Fibroblast of mammary gland (primary cell): ENCODE measurements at regions not wholly inside any gene's neighbourhood (a gene's known extent, or its start where the extent isn't known, plus 50 kb on each side); places are given as distances from the start of the nearest gene placed in this dataset.
A peak's percentile ranks its signal among the peaks of the same experiment; 100 is the strongest.

Experiments used
- DNase-seq: peaks from one replicate; pipeline ENCODE4 v3.0.0-alpha.2; 2010; ENCODE audit warnings: low read depth
- H3K4me3 ChIP-seq: 2 replicates; pipeline ENCODE4 v1.5.1; 2011; ENCODE audit warnings: low read depth, mild to moderate bottlenecking, low read length, moderate library complexity; ENCODE audit not compliant: control insufficient read depth
- CTCF ChIP-seq: conservative IDR thresholded peaks from 2 replicates; pipeline ENCODE4 v1.5.1; 2011; ENCODE audit warnings: low read depth, low read length, inconsistent platforms; ENCODE audit not compliant: control insufficient read depth, insufficient read depth

GRCh38 chr7:17619196-17619818, 320.9 kb downstream of the AHR start:
- DNase-seq: no peak
- TF ChIP-seq CTCF: no peak

GRCh38 chr7:17620566-17620965, 319.7 kb downstream of the SNX13 start:
- no peak overlapping the region for H3K4me3 ChIP-seq
- DNase-seq: peak; percentile 30
- no peak for TF ChIP-seq CTCF

More at GRCh38 chr7:17619196-17619818, 320.9 kb downstream of the AHR start:
- H3K4me3 ChIP-seq: no peak overlapping the region

- DNase-seq: no peak
- TF ChIP-seq CTCF: no peak
- H3K4me3 ChIP-seq: no peak overlapping the region
Observed at GRCh38 chr7:17622451-17622850, 317.8 kb downstream of the SNX13 start.

GRCh38 chr7:17623546-17624185, 316.6 kb downstream of the SNX13 start:
- no peak for TF ChIP-seq CTCF
- H3K4me3 ChIP-seq: no peak overlapping the region
- peak; percentile 52 for DNase-seq

GRCh38 chr7:17624379-17624778, 315.9 kb downstream of the SNX13 start:
- no peak overlapping the region for H3K4me3 ChIP-seq
- TF ChIP-seq CTCF: no peak
- DNase-seq: no peak

- no peak for TF ChIP-seq CTCF
- DNase-seq: peak; percentile 93
Observed at GRCh38 chr7:17625043-17625442, 315.3 kb downstream of the SNX13 start.

More at GRCh38 chr7:17625043-17625442, 315.3 kb downstream of the SNX13 start:
- H3K4me3 ChIP-seq: no peak overlapping the region
